ENCODE measurements at regions not wholly inside any gene's neighbourhood (a gene's known extent, or its start where the extent isn't known, plus 50 kb on each side); places are given as distances from the start of the nearest gene placed in this dataset.

- TF ChIP-seq CTCF (IDR thresholded peaks at IDR 0.05; ENCODE audit: insufficient read depth, low read length, poor library complexity, severe bottlenecking) = no peak
- H3K36me3 ChIP-seq (ENCODE audit: control insufficient read depth, insufficient read depth, low read length) = no peaks in the 10 kb centered on the region
These were observed 706.2 kb downstream of the GALC start for GRCh38 chr14:87286826-87287225.

GRCh38 chr14:87286191-87286590, 706.8 kb downstream of the GALC start:
- H3K36me3 ChIP-seq (ENCODE audit: control insufficient read depth, insufficient read depth, low read length) = no peaks in the 10 kb centered on the region
- no peak for DNase-seq (ENCODE audit: extremely low read depth, insufficient read length)
- TF ChIP-seq CTCF (IDR thresholded peaks at IDR 0.05; ENCODE audit: insufficient read depth, low read length, poor library complexity, severe bottlenecking) = no peak
- no peaks in the 10 kb centered on the region for H3K27me3 ChIP-seq (replicated peaks; ENCODE audit: control insufficient read depth, insufficient read depth, low read length)
- H3K4me3 ChIP-seq (replicated peaks; ENCODE audit: low read depth, low read length) = no peak overlapping the region

More at GRCh38 chr14:87286826-87287225, 706.2 kb downstream of the GALC start:
- Histone ChIP-seq H3K27me3 (replicated peaks; ENCODE audit: control insufficient read depth, insufficient read depth, low read length) (no peaks in the 10 kb centered on the region), H3K4me3 (replicated peaks; ENCODE audit: low read depth, low read length) (no peak overlapping the region)
- DNase-seq (ENCODE audit: extremely low read depth, insufficient read length) = no peak

GRCh38 chr14:87285506-87285905, 707.5 kb downstream of the GALC start:
- DNase-seq (ENCODE audit: extremely low read depth, insufficient read length) = no peak
- Histone ChIP-seq H3K36me3 (ENCODE audit: control insufficient read depth, insufficient read depth, low read length) (no peaks in the 10 kb centered on the region), H3K27me3 (replicated peaks; ENCODE audit: control insufficient read depth, insufficient read depth, low read length) (no peaks in the 10 kb centered on the region), H3K4me3 (replicated peaks; ENCODE audit: low read depth, low read length) (no peak overlapping the region)
- TF ChIP-seq CTCF (IDR thresholded peaks at IDR 0.05; ENCODE audit: insufficient read depth, low read length, poor library complexity, severe bottlenecking) = no peak

- no peaks in the 10 kb centered on the region for H3K27me3 ChIP-seq (replicated peaks; ENCODE audit: control insufficient read depth, insufficient read depth, low read length)
- TF ChIP-seq CTCF (IDR thresholded peaks at IDR 0.05; ENCODE audit: insufficient read depth, low read length, poor library complexity, severe bottlenecking) = no peak
- no peak overlapping the region for H3K4me3 ChIP-seq (replicated peaks; ENCODE audit: low read depth, low read length)
- DNase-seq (ENCODE audit: extremely low read depth, insufficient read length) = no peak
- H3K36me3 ChIP-seq (ENCODE audit: control insufficient read depth, insufficient read depth, low read length) = no peaks in the 10 kb centered on the region
These were observed 709.4 kb downstream of the GALC start for GRCh38 chr14:87283547-87283946.

- no peak for DNase-seq (ENCODE audit: extremely low read depth, insufficient read length)
- no peak overlapping the region for H3K4me3 ChIP-seq (replicated peaks; ENCODE audit: low read depth, low read length)
- H3K27me3 ChIP-seq (replicated peaks; ENCODE audit: control insufficient read depth, insufficient read depth, low read length) = no peaks in the 10 kb centered on the region
- no peaks in the 10 kb centered on the region for H3K36me3 ChIP-seq (ENCODE audit: control insufficient read depth, insufficient read depth, low read length)
- no peak for TF ChIP-seq CTCF (IDR thresholded peaks at IDR 0.05; ENCODE audit: insufficient read depth, low read length, poor library complexity, severe bottlenecking)
These were observed 710.7 kb downstream of the GALC start for GRCh38 chr14:87282266-87282665.

GRCh38 chr14:87278415-87278814, 714.6 kb downstream of the GALC start:
- H3K4me3 ChIP-seq (replicated peaks; ENCODE audit: low read depth, low read length) = no peak overlapping the region
- TF ChIP-seq CTCF (IDR thresholded peaks at IDR 0.05; ENCODE audit: insufficient read depth, low read length, poor library complexity, severe bottlenecking) = no peak
- DNase-seq (ENCODE audit: extremely low read depth, insufficient read length) = no peak
- no peaks in the 10 kb centered on the region for H3K27me3 ChIP-seq (replicated peaks; ENCODE audit: control insufficient read depth, insufficient read depth, low read length)
- no peaks in the 10 kb centered on the region for H3K36me3 ChIP-seq (ENCODE audit: control insufficient read depth, insufficient read depth, low read length)
